SK-N-SH treated with all-trans-retinoic acid at 6 μM for 48 hours (cell line): ENCODE measurements at regions not wholly inside any gene's neighbourhood (a gene's known extent, or its start where the extent isn't known, plus 50 kb on each side); places are given as distances from the start of the nearest gene placed in this dataset.

Experiments used
- ATAC-seq: fragments of 200-7000 bp; cut with Tn5 transposase; 3 replicates; pipeline ENCODE4 v1.9.1; 2020; ENCODE audit warnings: mild to moderate bottlenecking, moderate library complexity
- ARNTL ChIP-seq: fragments of 450-650 bp; formaldehyde crosslinking; IDR thresholded peaks from 2 replicates; pipeline ENCODE4 v1.5.0; 2020; ENCODE audit warnings: low read depth, mild to moderate bottlenecking, moderate library complexity, borderline replicate concordance
- BACH2 ChIP-seq: fragments of 250-450 bp; sonication (Bioruptor Pico); IDR thresholded peaks from 2 replicates; pipeline ENCODE4 v1.9.0; 2021; ENCODE audit warnings: mild to moderate bottlenecking, borderline replicate concordance
- CREB5 ChIP-seq: fragments of 250-450 bp; sonication (Bioruptor Pico); IDR thresholded peaks from 2 replicates; pipeline ENCODE4 v1.5.1; 2020; ENCODE audit warnings: low read depth, mild to moderate bottlenecking, moderate library complexity
- CSDC2 ChIP-seq: fragments of 250-450 bp; sonication (Bioruptor Pico); IDR thresholded peaks from 2 replicates; pipeline ENCODE4 v1.5.0; 2020; ENCODE audit warnings: mild to moderate bottlenecking, moderate library complexity
- GLIS3 ChIP-seq: fragments of 250-450 bp; sonication (Bioruptor Pico); IDR thresholded peaks from 2 replicates; pipeline ENCODE4 v1.5.0; 2020; ENCODE audit warnings: mild to moderate bottlenecking, moderate library complexity
- ISL1 ChIP-seq: fragments of 250-450 bp; sonication (Bioruptor Pico); IDR thresholded peaks from 2 replicates; pipeline ENCODE4 v2.1.2; 2022; ENCODE audit warnings: mild to moderate bottlenecking, moderate library complexity
- OSR1 ChIP-seq: fragments of 250-450 bp; sonication (Bioruptor Pico); IDR thresholded peaks from 2 replicates; pipeline ENCODE4 v1.8.0; 2022; ENCODE audit warnings: moderate library complexity, mild to moderate bottlenecking, inconsistent platforms
- PATZ1 ChIP-seq: fragments of 250-450 bp; sonication (Bioruptor Pico); IDR thresholded peaks from 2 replicates; pipeline ENCODE4 v1.8.0; 2020; ENCODE audit warnings: mild to moderate bottlenecking, moderate library complexity, borderline replicate concordance
- PPARA ChIP-seq: fragments of 250-450 bp; sonication (Bioruptor Pico); IDR thresholded peaks from 2 replicates; pipeline ENCODE4 v1.5.0; 2020; ENCODE audit warnings: mild to moderate bottlenecking, borderline replicate concordance
- RARB ChIP-seq: fragments of 250-450 bp; sonication (Bioruptor Pico); IDR thresholded peaks from 2 replicates; pipeline ENCODE4 v1.8.0; 2021; ENCODE audit warnings: mild to moderate bottlenecking, moderate library complexity
- SNAI2 ChIP-seq: fragments of 250-450 bp; sonication (Bioruptor Pico); IDR thresholded peaks from 2 replicates; pipeline ENCODE4 v1.5.0; 2020; ENCODE audit warnings: mild to moderate bottlenecking, moderate library complexity
- TCF4 ChIP-seq: fragments of 250-450 bp; sonication (Bioruptor Pico); IDR thresholded peaks from 2 replicates; pipeline ENCODE4 v1.8.0; 2021; ENCODE audit warnings: mild to moderate bottlenecking, moderate library complexity, borderline replicate concordance
- TOX ChIP-seq: fragments of 250-450 bp; sonication (Bioruptor Pico); IDR thresholded peaks from 2 replicates; pipeline ENCODE4 v1.8.0; 2021; ENCODE audit warnings: mild to moderate bottlenecking, moderate library complexity, borderline replicate concordance
- ZFP3 ChIP-seq: fragments of 250-450 bp; sonication (Bioruptor Pico); IDR thresholded peaks from 2 replicates; pipeline ENCODE4 v1.5.0; 2020; ENCODE audit warnings: mild to moderate bottlenecking, moderate library complexity
- ZFP30 ChIP-seq: fragments of 450-650 bp; formaldehyde crosslinking; IDR thresholded peaks from 2 replicates; pipeline ENCODE4 v1.5.0; 2022; ENCODE audit warnings: mild to moderate bottlenecking, moderate library complexity
- ZNF565 ChIP-seq: fragments of 450-650 bp; formaldehyde crosslinking; conservative IDR thresholded peaks from 2 replicates; pipeline ENCODE4 v1.5.0; 2020; ENCODE audit warnings: low read depth, mild to moderate bottlenecking, moderate library complexity
- ZNF8 ChIP-seq: fragments of 450-650 bp; formaldehyde crosslinking; IDR thresholded peaks from 2 replicates; pipeline ENCODE4 v1.5.0; 2020; ENCODE audit warnings: mild to moderate bottlenecking, moderate library complexity
- TF ChIP-seq, protein P1 (sequence below): fragments of 250-450 bp; sonication (Bioruptor Pico); IDR thresholded peaks from 2 replicates; pipeline ENCODE4 v1.5.0; 2020; ENCODE audit warnings: mild to moderate bottlenecking, moderate library complexity
- TF ChIP-seq, protein P2 (sequence below): fragments of 250-450 bp; sonication (Bioruptor Pico); IDR thresholded peaks from 2 replicates; pipeline ENCODE4 v1.5.1; 2021; ENCODE audit warnings: mild to moderate bottlenecking, moderate library complexity

GRCh38 chr16:64736857-64737256, 385.0 kb downstream of the CDH11 start:
- no peak for ATAC-seq
- no peak for TF ChIP-seq CREB5 (CRISPR knock-in tag)
- no peak for TF ChIP-seq ZNF8

GRCh38 chr16:64731891-64732290, 390.0 kb downstream of the CDH11 start:
- no peak for ATAC-seq
- TF ChIP-seq BACH2 (no peak), CSDC2 (CRISPR knock-in tag) (no peak), CREB5 (CRISPR knock-in tag) (no peak), SNAI2 (CRISPR knock-in tag) (no peak), TCF4 (CRISPR knock-in tag) (no peak), GLIS3 (CRISPR knock-in tag) (no peak), ZNF565 (no peak), PPARA (CRISPR knock-in tag) (no peak), RARB (CRISPR knock-in tag) (no peak), PATZ1 (no peak), ZNF8 (no peak)
- TF ChIP-seq, protein P1, sequence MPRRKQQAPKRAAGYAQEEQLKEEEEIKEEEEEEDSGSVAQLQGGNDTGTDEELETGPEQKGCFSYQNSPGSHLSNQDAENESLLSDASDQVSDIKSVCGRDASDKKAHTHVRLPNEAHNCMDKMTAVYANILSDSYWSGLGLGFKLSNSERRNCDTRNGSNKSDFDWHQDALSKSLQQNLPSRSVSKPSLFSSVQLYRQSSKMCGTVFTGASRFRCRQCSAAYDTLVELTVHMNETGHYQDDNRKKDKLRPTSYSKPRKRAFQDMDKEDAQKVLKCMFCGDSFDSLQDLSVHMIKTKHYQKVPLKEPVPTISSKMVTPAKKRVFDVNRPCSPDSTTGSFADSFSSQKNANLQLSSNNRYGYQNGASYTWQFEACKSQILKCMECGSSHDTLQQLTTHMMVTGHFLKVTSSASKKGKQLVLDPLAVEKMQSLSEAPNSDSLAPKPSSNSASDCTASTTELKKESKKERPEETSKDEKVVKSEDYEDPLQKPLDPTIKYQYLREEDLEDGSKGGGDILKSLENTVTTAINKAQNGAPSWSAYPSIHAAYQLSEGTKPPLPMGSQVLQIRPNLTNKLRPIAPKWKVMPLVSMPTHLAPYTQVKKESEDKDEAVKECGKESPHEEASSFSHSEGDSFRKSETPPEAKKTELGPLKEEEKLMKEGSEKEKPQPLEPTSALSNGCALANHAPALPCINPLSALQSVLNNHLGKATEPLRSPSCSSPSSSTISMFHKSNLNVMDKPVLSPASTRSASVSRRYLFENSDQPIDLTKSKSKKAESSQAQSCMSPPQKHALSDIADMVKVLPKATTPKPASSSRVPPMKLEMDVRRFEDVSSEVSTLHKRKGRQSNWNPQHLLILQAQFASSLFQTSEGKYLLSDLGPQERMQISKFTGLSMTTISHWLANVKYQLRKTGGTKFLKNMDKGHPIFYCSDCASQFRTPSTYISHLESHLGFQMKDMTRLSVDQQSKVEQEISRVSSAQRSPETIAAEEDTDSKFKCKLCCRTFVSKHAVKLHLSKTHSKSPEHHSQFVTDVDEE (CRISPR knock-in tag): no peak
- TF ChIP-seq, protein P2, sequence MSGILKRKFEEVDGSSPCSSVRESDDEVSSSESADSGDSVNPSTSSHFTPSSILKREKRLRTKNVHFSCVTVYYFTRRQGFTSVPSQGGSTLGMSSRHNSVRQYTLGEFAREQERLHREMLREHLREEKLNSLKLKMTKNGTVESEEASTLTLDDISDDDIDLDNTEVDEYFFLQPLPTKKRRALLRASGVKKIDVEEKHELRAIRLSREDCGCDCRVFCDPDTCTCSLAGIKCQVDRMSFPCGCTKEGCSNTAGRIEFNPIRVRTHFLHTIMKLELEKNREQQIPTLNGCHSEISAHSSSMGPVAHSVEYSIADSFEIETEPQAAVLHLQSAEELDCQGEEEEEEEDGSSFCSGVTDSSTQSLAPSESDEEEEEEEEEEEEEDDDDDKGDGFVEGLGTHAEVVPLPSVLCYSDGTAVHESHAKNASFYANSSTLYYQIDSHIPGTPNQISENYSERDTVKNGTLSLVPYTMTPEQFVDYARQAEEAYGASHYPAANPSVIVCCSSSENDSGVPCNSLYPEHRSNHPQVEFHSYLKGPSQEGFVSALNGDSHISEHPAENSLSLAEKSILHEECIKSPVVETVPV: no peak

- TF ChIP-seq ARNTL (CRISPR knock-in tag) (no peak), GLIS3 (CRISPR knock-in tag) (no peak), PPARA (CRISPR knock-in tag) (no peak), CSDC2 (CRISPR knock-in tag) (no peak)
- ATAC-seq: no peak
Observed at GRCh38 chr16:64730261-64730660, 391.6 kb downstream of the CDH11 start.

DNA sequence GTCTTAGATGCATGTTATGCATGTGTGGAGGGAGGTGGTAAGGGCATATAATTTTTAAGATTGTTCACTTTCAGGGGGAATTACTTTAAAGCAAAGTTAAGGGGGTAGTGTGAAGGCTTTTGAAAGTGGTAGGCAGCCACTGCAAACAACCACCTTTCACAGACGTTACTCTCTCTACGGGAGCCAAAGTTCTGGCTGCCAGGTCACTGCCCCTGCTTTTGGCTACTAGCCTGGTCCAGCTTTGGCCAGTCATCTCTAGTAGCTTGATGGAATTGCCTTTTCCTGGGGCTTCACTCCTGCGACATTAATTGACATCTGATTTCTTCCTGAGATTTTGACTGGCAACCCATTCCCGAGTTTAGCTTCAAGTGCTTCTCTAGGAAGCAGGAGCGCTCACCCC, 397.5 kb downstream of the CDH11 start:
- ATAC-seq: no peak
- TF ChIP-seq ZNF565: no peak
- TF ChIP-seq ISL1 (CRISPR knock-in tag): no peak
- no peak for TF ChIP-seq ZFP3 (CRISPR knock-in tag)
- TF ChIP-seq GLIS3 (CRISPR knock-in tag): no peak
- no peak for TF ChIP-seq OSR1 (CRISPR knock-in tag)
- no peak for TF ChIP-seq ARNTL (CRISPR knock-in tag)
- TF ChIP-seq TOX (CRISPR knock-in tag): no peak
- TF ChIP-seq RARB (CRISPR knock-in tag): no peak
- TF ChIP-seq PPARA (CRISPR knock-in tag): no peak
- TF ChIP-seq CSDC2 (CRISPR knock-in tag): no peak
- TF ChIP-seq ZFP30 (CRISPR knock-in tag): no peak
- TF ChIP-seq BACH2: no peak
